ENCODE measurements at regions not wholly inside any gene's neighbourhood (a gene's known extent, or its start where the extent isn't known, plus 50 kb on each side); places are given as distances from the start of the nearest gene placed in this dataset.

DNA sequence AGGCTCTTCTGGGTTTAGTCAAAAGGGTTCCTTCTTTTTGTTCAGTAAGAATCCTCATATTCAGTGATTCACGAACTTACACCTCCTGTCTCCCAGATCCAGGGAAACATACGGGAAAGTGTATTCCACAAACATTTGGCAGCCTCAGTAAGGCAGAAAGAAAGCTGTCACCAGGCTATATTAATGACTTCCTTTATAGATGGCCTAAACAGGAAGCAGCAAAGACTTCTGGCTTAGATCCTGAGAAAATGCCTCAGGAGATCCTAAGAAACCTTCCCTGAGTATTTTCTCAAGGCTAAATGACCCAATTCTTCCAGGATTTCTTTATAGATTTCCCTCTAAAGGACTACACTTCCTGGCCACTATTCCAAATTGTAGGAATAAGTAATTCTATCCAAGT is 1995.5 kb upstream of the CELF4 start:
- Histone ChIP-seq H3K36me3 (no peaks in the 10 kb centered on the region), H3K9me3 (no peaks in the 10 kb centered on the region), H3K4me3 (no peak overlapping the region), H3K27ac (no peak overlapping the region), H3K4me1 (no peaks in the 10 kb centered on the region), H3K27me3 (no peaks in the 10 kb centered on the region)
- 35 to 51% (median 38%) methylated on average over 2 of the region's 2 CpGs for WGBS, 4 donors
- ATAC-seq (no peak), DNase-seq (no peak)
- intact Hi-C loops (cut with DNase I) = no loop called here
- TF ChIP-seq, protein P1, sequence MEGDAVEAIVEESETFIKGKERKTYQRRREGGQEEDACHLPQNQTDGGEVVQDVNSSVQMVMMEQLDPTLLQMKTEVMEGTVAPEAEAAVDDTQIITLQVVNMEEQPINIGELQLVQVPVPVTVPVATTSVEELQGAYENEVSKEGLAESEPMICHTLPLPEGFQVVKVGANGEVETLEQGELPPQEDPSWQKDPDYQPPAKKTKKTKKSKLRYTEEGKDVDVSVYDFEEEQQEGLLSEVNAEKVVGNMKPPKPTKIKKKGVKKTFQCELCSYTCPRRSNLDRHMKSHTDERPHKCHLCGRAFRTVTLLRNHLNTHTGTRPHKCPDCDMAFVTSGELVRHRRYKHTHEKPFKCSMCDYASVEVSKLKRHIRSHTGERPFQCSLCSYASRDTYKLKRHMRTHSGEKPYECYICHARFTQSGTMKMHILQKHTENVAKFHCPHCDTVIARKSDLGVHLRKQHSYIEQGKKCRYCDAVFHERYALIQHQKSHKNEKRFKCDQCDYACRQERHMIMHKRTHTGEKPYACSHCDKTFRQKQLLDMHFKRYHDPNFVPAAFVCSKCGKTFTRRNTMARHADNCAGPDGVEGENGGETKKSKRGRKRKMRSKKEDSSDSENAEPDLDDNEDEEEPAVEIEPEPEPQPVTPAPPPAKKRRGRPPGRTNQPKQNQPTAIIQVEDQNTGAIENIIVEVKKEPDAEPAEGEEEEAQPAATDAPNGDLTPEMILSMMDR (IDR thresholded peaks at IDR 0.05) = no peak
- TF ChIP-seq POLR2A (IDR thresholded peaks at IDR 0.05) = no peak

DNA sequence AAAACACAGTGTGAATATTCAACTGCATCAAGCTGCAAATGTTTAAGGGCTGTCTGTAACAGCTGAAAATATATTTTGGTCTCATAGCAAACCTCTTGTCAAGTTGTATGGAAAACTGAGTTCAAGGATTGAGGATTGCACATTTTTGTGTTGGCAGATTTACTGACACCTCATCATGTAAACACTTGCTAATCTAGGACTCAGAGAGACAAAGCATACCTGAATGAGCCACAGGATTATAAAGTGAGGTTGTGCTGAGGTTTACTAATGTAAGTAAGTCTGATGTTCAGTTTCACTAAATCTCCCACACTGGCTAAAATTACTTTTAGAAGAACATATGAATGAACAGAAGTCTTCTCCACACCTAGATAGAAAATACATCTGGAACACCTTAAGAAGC is 1993.1 kb upstream of the CELF4 start:
- Histone ChIP-seq H3K27me3 (no peaks in the 10 kb centered on the region), H3K36me3 (no peaks in the 10 kb centered on the region), H3K9me3 (no peaks in the 10 kb centered on the region), H3K27ac (no peak overlapping the region), H3K4me1 (no peaks in the 10 kb centered on the region), H3K4me3 (no peak overlapping the region)
- no peak for DNase-seq
- no peak for ATAC-seq
- TF ChIP-seq, protein P1 (IDR thresholded peaks at IDR 0.05) = no peak
- TF ChIP-seq POLR2A (IDR thresholded peaks at IDR 0.05) = no peak
- intact Hi-C loops (cut with DNase I) = no loop called here

DNA sequence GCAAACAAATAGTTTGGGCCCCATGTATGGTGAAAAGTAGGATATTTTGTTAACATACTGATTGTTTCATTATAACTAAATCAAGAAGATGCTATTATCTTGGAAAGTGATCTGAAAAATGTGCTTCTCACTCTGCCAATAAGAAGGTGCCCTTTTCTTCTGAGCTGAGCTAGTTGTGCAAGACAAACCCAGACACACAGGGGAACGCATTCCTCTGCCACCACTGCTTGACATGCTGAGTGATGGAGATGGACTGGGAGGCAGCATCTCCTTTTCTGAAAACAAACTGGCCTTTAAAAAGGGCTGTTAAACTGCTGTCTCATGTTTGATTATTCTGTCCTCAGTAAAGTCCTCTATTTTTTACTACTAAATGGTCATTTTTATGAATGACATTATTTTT is 1989.9 kb upstream of the CELF4 start:
- no peak for TF ChIP-seq POLR2A (IDR thresholded peaks at IDR 0.05)
- TF ChIP-seq, protein P1 (IDR thresholded peaks at IDR 0.05) = no peak

DNA sequence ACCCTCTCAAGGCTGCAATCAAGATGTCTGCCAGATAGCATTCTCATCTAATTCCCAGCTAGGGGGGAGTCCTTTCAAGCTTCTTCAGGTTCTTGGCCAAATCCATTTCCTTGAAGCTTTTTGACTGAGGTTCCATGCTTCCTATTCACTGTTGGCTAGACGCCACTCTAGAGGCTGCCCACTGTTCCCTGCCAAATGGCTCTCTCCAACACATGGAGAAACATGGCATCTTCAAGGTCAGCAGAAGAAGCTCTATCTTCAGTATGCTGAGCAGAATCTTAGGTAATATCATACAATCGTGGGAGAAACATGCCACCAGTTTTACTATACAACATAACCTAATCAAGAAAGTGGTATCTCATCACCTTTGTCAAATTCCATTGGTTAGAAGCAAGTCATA is 1985.1 kb upstream of the CELF4 start:
- Histone ChIP-seq H3K9me3 (peaks cover 0 to 4% (median 0%) of the 10 kb centered on the region in 12 donors), H3K36me3 (no peaks in the 10 kb centered on the region), H3K27me3 (no peaks in the 10 kb centered on the region), H3K4me3 (no peak overlapping the region), H3K4me1 (no peaks in the 10 kb centered on the region), H3K27ac (no peak overlapping the region)
- no peak for TF ChIP-seq POLR2A (IDR thresholded peaks at IDR 0.05)
- TF ChIP-seq, protein P1 (IDR thresholded peaks at IDR 0.05) = no peak
- 77 to 94% (median 87%) methylated on average over 2 of the region's 2 CpGs for WGBS, 4 donors
- intact Hi-C loops (cut with DNase I) = no loop called here
- DNase-seq (no peak), ATAC-seq (no peak)

More for the DNA sequence above, 1989.9 kb upstream of the CELF4 start:
- ATAC-seq (no peak), DNase-seq (no peak)
- no peaks in the 10 kb centered on the region for H3K36me3 ChIP-seq
- H3K27ac ChIP-seq = no peak overlapping the region
- H3K9me3 ChIP-seq = peaks cover 0 to 4% (median 0%) of the 10 kb centered on the region in 12 donors
- H3K27me3 ChIP-seq = no peaks in the 10 kb centered on the region
- H3K4me3 ChIP-seq = no peak overlapping the region
- 82 to 93% (median 89%) methylated on average over 1 of the region's 1 CpG for WGBS, 4 donors
- intact Hi-C loops (cut with DNase I) = no loop called here
- no peaks in the 10 kb centered on the region for H3K4me1 ChIP-seq
